IPS DF 6.9 (cell line): ENCODE measurements at regions not wholly inside any gene's neighbourhood (a gene's known extent, or its start where the extent isn't known, plus 50 kb on each side); places are given as distances from the start of the nearest gene placed in this dataset.

ENCODE experiments used
- DNase-seq: peaks from one replicate; pipeline ENCODE4 v3.0.0-alpha.2; 2013; ENCODE audit warnings: low read depth, low spot score
- H3K27ac ChIP-seq: one replicate; pipeline ENCODE4 v1.5.1; 2013; ENCODE audit warnings: low read length, control low read depth
- H3K27me3 ChIP-seq: 2 replicates; pipeline ENCODE4 v1.6.1; 2013; ENCODE audit warnings: mild to moderate bottlenecking, low read length; ENCODE audit not compliant: control insufficient read depth, insufficient read depth
- H3K36me3 ChIP-seq: 2 replicates; pipeline ENCODE4 v1.6.1; 2013; ENCODE audit warnings: low read length; ENCODE audit not compliant: control insufficient read depth, insufficient read depth
- H3K4me1 ChIP-seq: 2 replicates; pipeline ENCODE4 v1.6.1; 2013; ENCODE audit warnings: low read length; ENCODE audit not compliant: control insufficient read depth, insufficient read depth
- H3K4me3 ChIP-seq: 2 replicates; pipeline ENCODE4 v1.5.1; 2013; ENCODE audit warnings: mild to moderate bottlenecking, low read length
- H3K9me3 ChIP-seq: 2 replicates; pipeline ENCODE4 v1.6.1; 2013; ENCODE audit warnings: low read length, inconsistent platforms; ENCODE audit not compliant: control insufficient read depth, insufficient read depth
- WGBS: extraction: QIAGEN DNeasy Blood & Tissue Kit; methylation state at CpG from one replicate; pipeline ENCODE4 v1.1.7; 2013; ENCODE audit warnings: mixed read lengths, missing lambda C conversion rate; ENCODE audit not compliant: insufficient read length, insufficient coverage; 5-methylcytosine and 5-hydroxymethylcytosine counted together

DNA sequence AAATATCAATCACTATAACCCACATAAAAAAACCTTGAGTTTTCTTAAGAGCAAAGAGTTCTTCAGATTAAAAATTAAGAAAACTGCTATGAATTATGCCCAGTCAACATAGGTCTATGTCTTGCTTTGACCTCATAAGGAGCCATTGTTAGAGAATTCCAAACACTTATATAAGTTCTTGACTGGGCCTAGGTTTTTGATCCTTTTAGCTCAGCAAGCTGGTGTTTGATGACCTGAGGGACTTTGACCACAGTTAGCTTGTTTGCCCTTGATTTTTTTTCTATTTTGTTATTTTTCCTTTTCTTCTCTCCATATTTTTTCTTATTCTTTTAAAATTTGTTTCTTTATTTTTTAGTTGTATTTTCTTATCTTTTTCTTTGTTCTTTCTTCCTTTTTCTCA is 122.3 kb downstream of the RHOU start:
- Histone ChIP-seq H3K4me1 (peaks cover 3% of the 10 kb centered on the region; the same call in 1 of the 2 replicates), H3K4me3 (no peak overlapping the region), H3K36me3 (no peaks in the 10 kb centered on the region; the same call in 1 of the 2 replicates), H3K9me3 (no peaks in the 10 kb centered on the region), H3K27ac (no peak overlapping the region), H3K27me3 (no peaks in the 10 kb centered on the region)
- no peak for DNase-seq

DNA sequence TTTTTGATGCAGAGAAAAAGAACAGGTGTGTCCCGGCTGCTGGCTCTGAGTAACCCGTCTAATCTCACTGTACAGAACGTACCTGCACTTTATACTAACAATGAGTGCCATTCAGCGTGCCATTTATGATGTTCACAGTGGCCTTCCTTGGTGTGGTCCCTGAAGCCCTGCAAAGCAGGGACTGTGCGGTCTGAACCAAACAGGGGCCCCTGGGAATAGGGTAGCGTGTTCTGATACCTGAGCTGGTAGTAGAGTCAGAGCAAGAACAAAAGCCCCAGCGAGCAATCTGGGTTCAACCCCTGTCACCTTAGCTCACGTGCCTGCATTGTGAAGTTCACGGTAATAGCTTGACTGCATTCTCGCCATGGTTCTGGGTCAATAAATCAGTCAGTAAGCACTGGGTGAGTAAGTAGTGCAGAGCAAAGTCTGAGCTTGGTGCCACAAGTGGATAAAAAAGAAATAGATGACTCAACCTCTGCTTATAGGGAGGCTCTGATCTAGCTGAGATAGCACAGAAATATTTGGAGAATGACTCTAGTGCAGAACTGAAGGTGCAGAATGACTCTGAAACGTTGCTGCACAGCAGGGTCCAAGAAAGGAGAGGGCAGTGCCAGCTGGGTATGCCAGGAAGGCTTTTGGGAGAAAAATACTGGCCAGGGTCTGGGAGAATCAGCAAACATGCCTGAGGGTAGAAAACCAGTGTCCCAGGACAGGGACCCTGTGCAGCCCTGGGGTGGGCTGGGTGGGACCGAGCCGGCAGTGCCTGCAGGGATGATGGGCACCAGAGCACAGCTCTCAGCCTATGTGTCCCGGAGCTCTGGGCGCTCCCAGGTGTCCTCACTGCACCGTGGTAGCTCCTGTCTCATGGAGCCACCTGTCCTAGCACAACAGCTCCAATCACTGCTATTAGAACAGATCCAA is 125.9 kb downstream of the RHOU start:
- Histone ChIP-seq H3K4me1 (no peaks in the 10 kb centered on the region; the same call in none of the 2 replicates), H3K9me3 (no peaks in the 10 kb centered on the region), H3K27me3 (no peaks in the 10 kb centered on the region), H3K27ac (no peak overlapping the region), H3K4me3 (no peak overlapping the region), H3K36me3 (no peaks in the 10 kb centered on the region)
- no peak for DNase-seq
- no CpG with 5 or more reads among the region's 16 CpGs for WGBS

GRCh38 chr1:228861832-228862180 is 126.5 kb downstream of the RHOU start:
- no peaks in the 10 kb centered on the region; the same call in none of the 2 replicates for H3K4me1 ChIP-seq
- no peak overlapping the region for H3K4me3 ChIP-seq
- no peaks in the 10 kb centered on the region for H3K36me3 ChIP-seq
- no peaks in the 10 kb centered on the region for H3K9me3 ChIP-seq
- DNase-seq = no peak
- H3K27ac ChIP-seq = no peak overlapping the region
- whole genome bisulfite sequencing = no CpG with 5 or more reads among the region's 3 CpGs
- no peaks in the 10 kb centered on the region for H3K27me3 ChIP-seq

DNA sequence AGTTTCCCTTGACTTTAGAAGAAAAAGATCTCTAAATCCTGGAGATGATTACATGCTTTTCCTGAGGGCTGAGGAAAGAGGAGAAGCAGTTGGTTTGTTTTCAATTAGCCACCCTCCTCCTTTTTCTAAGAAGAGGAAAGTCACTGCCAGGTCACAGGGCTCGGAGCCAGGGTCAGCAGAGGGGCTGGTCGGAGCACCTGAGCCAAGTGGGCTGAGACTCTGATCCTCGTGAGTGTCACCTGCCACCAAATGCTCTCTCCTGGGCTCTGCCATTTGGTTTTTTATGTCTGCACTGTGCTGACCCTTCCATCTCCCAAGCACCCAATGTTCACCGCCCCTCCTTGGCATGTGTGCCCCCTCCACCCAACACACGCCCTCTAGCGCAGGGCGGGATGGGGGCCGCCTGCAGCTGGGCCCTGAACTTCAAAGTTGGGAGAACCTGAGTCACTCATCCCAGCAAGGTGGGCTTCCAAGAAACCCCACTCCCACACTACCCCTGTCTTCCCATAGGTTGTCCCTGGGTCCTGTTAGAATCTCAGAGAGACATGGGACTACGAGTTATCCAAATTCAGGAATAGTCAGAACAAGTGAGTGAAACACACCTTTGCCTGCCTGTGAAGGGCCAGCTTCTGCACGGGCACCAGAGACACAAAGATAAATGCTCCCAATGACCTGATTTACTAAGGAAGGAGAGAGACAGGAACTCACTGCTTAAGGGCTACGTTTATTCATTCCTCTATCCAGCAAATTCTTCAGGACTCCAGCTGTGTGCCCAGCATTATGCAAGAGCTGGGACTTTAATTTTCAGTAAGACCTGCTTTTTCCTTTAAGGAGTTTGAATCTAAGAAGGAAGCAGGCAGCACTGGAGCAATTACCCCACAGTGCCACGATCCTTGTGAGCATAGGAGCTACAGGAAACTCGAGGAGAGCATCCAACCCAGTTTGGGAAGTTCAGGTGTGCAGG is 127.5 kb downstream of the RHOU start:
- H3K4me3 ChIP-seq = no peak overlapping the region
- H3K4me1 ChIP-seq = no peaks in the 10 kb centered on the region; the same call in none of the 2 replicates
- WGBS = no CpG with 5 or more reads among the region's 13 CpGs
- no peaks in the 10 kb centered on the region for H3K9me3 ChIP-seq
- DNase-seq = no peak
- no peaks in the 10 kb centered on the region for H3K36me3 ChIP-seq
- no peaks in the 10 kb centered on the region for H3K27me3 ChIP-seq
- no peak overlapping the region for H3K27ac ChIP-seq

DNA sequence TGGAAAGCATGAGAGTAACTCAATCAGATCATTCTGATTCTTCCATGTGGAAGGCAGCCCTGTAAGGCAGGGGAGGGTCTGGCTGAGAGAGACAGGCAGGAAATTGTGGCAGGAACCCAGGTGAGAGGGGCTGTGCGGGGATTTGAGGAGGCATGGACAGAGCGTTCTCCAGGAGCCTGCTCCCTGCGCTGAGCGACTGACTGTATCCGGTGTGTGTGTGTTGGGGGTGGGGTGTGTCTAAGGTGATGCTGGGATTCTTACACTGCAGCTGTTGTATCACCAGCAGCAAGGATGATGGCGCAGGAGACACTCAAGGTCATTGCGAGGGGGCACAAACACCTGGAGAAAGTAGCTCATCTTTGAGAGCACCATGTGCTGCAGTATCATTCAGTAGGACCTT is 128.5 kb downstream of the RHOU start:
- Histone ChIP-seq H3K27me3 (no peaks in the 10 kb centered on the region), H3K36me3 (no peaks in the 10 kb centered on the region), H3K27ac (no peak overlapping the region), H3K4me1 (no peaks in the 10 kb centered on the region; the same call in none of the 2 replicates), H3K9me3 (no peaks in the 10 kb centered on the region), H3K4me3 (no peak overlapping the region)
- WGBS = no CpG with 5 or more reads among the region's 7 CpGs
- no peak for DNase-seq

- H3K36me3 ChIP-seq = no peaks in the 10 kb centered on the region
- H3K27ac ChIP-seq = no peak overlapping the region
- H3K27me3 ChIP-seq = no peaks in the 10 kb centered on the region
- WGBS = no CpG with 5 or more reads among the region's 7 CpGs
- no peak for DNase-seq
- no peaks in the 10 kb centered on the region; the same call in none of the 2 replicates for H3K4me1 ChIP-seq
- H3K4me3 ChIP-seq = no peak overlapping the region
- H3K9me3 ChIP-seq = no peaks in the 10 kb centered on the region
These were observed 130.5 kb downstream of the RHOU start for GRCh38 chr1:228865627-228866330.

GRCh38 chr1:228866468-228866867 is 131.2 kb downstream of the RHOU start:
- H3K36me3 ChIP-seq = no peaks in the 10 kb centered on the region
- H3K27ac ChIP-seq = no peak overlapping the region
- no CpG with 5 or more reads among the region's 11 CpGs for WGBS
- no peak overlapping the region for H3K4me3 ChIP-seq
- no peak for DNase-seq
- H3K27me3 ChIP-seq = no peaks in the 10 kb centered on the region
- no peaks in the 10 kb centered on the region for H3K9me3 ChIP-seq
- H3K4me1 ChIP-seq = no peaks in the 10 kb centered on the region; the same call in none of the 2 replicates

- no peak for DNase-seq
- no peak overlapping the region for H3K27ac ChIP-seq
- no peaks in the 10 kb centered on the region for H3K36me3 ChIP-seq
- H3K4me1 ChIP-seq = no peaks in the 10 kb centered on the region; the same call in none of the 2 replicates
- H3K9me3 ChIP-seq = no peaks in the 10 kb centered on the region
- no peak overlapping the region for H3K4me3 ChIP-seq
- WGBS = no CpG with 5 or more reads among the region's 7 CpGs
- H3K27me3 ChIP-seq = no peaks in the 10 kb centered on the region
These were observed 132.1 kb downstream of the RHOU start for GRCh38 chr1:228867108-228867950.

- Histone ChIP-seq H3K27me3 (no peaks in the 10 kb centered on the region), H3K4me3 (no peak overlapping the region), H3K36me3 (no peaks in the 10 kb centered on the region), H3K27ac (no peak overlapping the region), H3K4me1 (no peaks in the 10 kb centered on the region; the same call in none of the 2 replicates), H3K9me3 (no peaks in the 10 kb centered on the region)
- WGBS = no CpG with 5 or more reads among the region's 12 CpGs
- no peak for DNase-seq
These were observed 132.9 kb downstream of the RHOU start for GRCh38 chr1:228867951-228868730.
